A673 (cell line): ENCODE measurements at regions not wholly inside any gene's neighbourhood (a gene's known extent, or its start where the extent isn't known, plus 50 kb on each side); places are given as distances from the start of the nearest gene placed in this dataset.
"Not testable (repeated sequence)": the region's sequence is repeated elsewhere in the genome, so short reads cannot be mapped to it uniquely, and the experiment has no call there.

Experiments used
- BruUV-seq: library from RNA; stranded (reverse); fragments of 400-500 nt; replicated peaks from 2 replicates; lab custom pipeline; 2021; lab: Mats Ljungman, UMichigan
- CTCF ChIA-PET: fragments of 300-600 bp; sonication (Branson Sonifier 250); formaldehyde crosslinking; loops from one replicate; lab custom pipeline; 2022; ENCODE audit warnings: antibody characterized with exemption; lab: Charles Lee
- POLR2A ChIA-PET: fragments of 300-600 bp; sonication (Branson Sonifier 250); formaldehyde crosslinking; loops from one replicate; lab custom pipeline; 2022; ENCODE audit warnings: antibody characterized with exemption; ENCODE audit not compliant: low non-redundant PET; lab: Charles Lee
- DNase-seq: peaks from one replicate; pipeline ENCODE4 v3.0.0-alpha.2; 2015; ENCODE audit warnings: low spot score
- H3K27ac ChIP-seq: fragments of 200-600 bp; sonication (generic); 2 replicates; pipeline ENCODE4 v1.5.1; 2016; ENCODE audit warnings: mixed run types, low read depth, mild to moderate bottlenecking, mixed read lengths, antibody characterized with exemption, low read length; ENCODE audit not compliant: poor library complexity, severe bottlenecking
- H3K27me3 ChIP-seq: fragments of 200-600 bp; sonication (generic); replicated peaks from 2 replicates; pipeline ENCODE4 v1.6.1; 2017; ENCODE audit warnings: mixed run types, low read depth, mild to moderate bottlenecking, mixed read lengths, antibody characterized with exemption, low read length; ENCODE audit not compliant: insufficient read depth, poor library complexity
- H3K36me3 ChIP-seq: fragments of 200-600 bp; sonication (generic); 2 replicates; pipeline ENCODE4 v1.6.1; 2016; ENCODE audit warnings: mixed run types, mild to moderate bottlenecking, mixed read lengths, antibody characterized with exemption, low read length; ENCODE audit not compliant: insufficient read depth, poor library complexity, severe bottlenecking
- H3K4me1 ChIP-seq: fragments of 200-600 bp; sonication (generic); 2 replicates; pipeline ENCODE4 v1.6.1; 2017; ENCODE audit warnings: mixed run types, mild to moderate bottlenecking, mixed read lengths, antibody characterized with exemption, low read length; ENCODE audit not compliant: insufficient read depth, poor library complexity, severe bottlenecking
- H3K4me3 ChIP-seq: fragments of 200-600 bp; sonication (generic); 2 replicates; pipeline ENCODE4 v1.5.1; 2016; ENCODE audit warnings: low read depth, mixed run types, mild to moderate bottlenecking, mixed read lengths, low read length; ENCODE audit not compliant: poor library complexity, severe bottlenecking
- H3K9me3 ChIP-seq: fragments of 200-600 bp; sonication (generic); 2 replicates; pipeline ENCODE4 v1.6.1; 2016; ENCODE audit warnings: mixed run types, low read depth, mild to moderate bottlenecking, mixed read lengths, antibody characterized with exemption, low read length; ENCODE audit not compliant: poor library complexity, severe bottlenecking
- EZH2 ChIP-seq: fragments of 200-600 bp; sonication (generic); IDR thresholded peaks from 2 replicates; pipeline ENCODE4 v1.6.1; 2017; ENCODE audit warnings: borderline replicate concordance, low read depth, mild to moderate bottlenecking, mixed read lengths, antibody characterized with exemption, low read length; ENCODE audit not compliant: poor library complexity, severe bottlenecking
- intact Hi-C: fragments of 100-400 bp; cut with micrococcal nuclease; formaldehyde crosslinking; loops from one replicate; pipeline ENCODE4 v1.10.0; 2022; ENCODE audit not compliant: unreplicated experiment
- TF ChIP-seq, protein P1 (sequence below): fragments of 300-800, 200-600 bp; sonication (generic); conservative IDR thresholded peaks from 2 replicates; pipeline ENCODE4 v1.5.1; 2017; ENCODE audit warnings: low read depth, mild to moderate bottlenecking, antibody characterized with exemption, low read length, moderate library complexity, mixed read lengths

- Histone ChIP-seq H3K4me1 (no peaks in the 10 kb centered on the region), H3K4me3 (no peak overlapping the region), H3K9me3 (no peaks in the 10 kb centered on the region), H3K27me3 (no peaks in the 10 kb centered on the region), H3K27ac (no peak overlapping the region), H3K36me3 (no peaks in the 10 kb centered on the region)
- no TSS peak for BruUV-seq
- CTCF ChIA-PET, result no interaction called here
- TF ChIP-seq, protein P1, sequence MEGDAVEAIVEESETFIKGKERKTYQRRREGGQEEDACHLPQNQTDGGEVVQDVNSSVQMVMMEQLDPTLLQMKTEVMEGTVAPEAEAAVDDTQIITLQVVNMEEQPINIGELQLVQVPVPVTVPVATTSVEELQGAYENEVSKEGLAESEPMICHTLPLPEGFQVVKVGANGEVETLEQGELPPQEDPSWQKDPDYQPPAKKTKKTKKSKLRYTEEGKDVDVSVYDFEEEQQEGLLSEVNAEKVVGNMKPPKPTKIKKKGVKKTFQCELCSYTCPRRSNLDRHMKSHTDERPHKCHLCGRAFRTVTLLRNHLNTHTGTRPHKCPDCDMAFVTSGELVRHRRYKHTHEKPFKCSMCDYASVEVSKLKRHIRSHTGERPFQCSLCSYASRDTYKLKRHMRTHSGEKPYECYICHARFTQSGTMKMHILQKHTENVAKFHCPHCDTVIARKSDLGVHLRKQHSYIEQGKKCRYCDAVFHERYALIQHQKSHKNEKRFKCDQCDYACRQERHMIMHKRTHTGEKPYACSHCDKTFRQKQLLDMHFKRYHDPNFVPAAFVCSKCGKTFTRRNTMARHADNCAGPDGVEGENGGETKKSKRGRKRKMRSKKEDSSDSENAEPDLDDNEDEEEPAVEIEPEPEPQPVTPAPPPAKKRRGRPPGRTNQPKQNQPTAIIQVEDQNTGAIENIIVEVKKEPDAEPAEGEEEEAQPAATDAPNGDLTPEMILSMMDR, result no peak
- no peak for TF ChIP-seq EZH2
- no peak for DNase-seq
- POLR2A ChIA-PET, result no interaction called here
- intact Hi-C loops, result no loop called here
These were observed 66.3 kb upstream of the HOXC13 start for GRCh38 chr12:53872367-53872766.

DNA sequence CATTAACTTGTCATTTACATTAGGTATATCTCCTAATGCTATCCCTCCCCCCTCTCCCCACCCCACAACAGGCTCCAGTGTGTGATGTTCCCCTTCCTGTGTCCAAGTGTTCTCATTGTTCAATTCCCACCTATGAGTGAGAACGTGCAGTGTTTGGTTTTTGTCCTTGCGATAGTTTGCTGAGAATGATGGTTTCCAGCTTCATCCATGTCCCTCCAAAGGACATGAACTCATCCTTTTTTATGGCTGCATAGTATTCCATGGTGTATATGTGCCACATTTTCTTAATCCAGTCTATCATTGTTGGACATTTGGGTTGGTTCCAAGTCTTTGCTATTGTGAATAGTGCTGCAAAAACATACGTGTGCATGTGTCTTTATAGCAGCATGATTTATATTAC, 60.7 kb upstream of the HOXC13 start:
- H3K27ac ChIP-seq, DNase-seq, CTCF ChIA-PET, H3K36me3 ChIP-seq, intact Hi-C loops, H3K4me1 ChIP-seq, POLR2A ChIA-PET, H3K9me3 ChIP-seq, H3K4me3 ChIP-seq, BruUV-seq: not testable (repeated sequence)
- peaks cover 18% of the 10 kb centered on the region for H3K27me3 ChIP-seq

DNA sequence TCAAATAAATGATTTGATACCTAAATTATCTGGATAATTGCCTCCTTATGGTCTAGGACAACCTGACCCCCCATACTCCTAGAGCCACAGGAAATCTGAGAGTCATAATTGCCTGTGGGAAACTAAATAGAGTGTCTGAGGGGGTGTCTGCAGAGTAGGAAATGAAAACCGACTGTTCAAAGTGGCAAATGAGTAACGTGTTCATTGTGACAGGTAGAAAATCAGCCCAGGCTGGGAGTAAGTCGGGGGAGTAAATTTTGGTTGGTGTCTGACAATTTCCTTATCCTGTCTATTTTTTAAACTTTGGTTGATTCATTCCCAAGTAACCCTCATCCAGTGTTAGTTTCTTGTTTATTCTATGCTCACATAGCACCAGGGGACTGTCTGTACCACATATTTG, 51.6 kb upstream of the HOXC13 start:
- no peaks in the 10 kb centered on the region for H3K27me3 ChIP-seq
- DNase-seq, result no peak
- no TSS peak for BruUV-seq
- H3K27ac ChIP-seq, result no peak overlapping the region
- no peaks in the 10 kb centered on the region for H3K4me1 ChIP-seq
- no peak overlapping the region for H3K4me3 ChIP-seq
- CTCF ChIA-PET, result no interaction called here
- no peaks in the 10 kb centered on the region for H3K9me3 ChIP-seq
- TF ChIP-seq EZH2, result no peak
- TF ChIP-seq, protein P1, result no peak
- POLR2A ChIA-PET, result no interaction called here
- H3K36me3 ChIP-seq, result no peaks in the 10 kb centered on the region
- intact Hi-C loops, result no loop called here

DNA sequence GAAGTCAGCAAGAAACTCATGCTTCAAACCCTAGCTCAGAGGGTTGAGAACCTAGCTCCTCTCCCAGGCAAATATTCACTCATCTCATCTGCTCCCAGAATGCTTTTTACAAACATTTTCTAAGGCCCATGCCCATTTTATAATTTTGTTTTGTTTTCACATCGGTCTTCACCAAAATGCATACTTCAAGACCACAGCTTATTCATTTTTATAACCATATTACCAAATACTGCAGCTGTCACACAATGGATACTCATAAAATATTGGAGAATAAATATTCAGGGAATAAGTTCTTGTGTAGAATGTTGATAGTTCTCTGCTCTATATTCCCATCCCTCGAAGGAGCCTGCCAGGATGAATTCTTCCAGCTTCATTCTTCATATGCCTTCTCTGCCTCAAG, 50.8 kb upstream of the HOXC13 start:
- Histone ChIP-seq H3K36me3 (no peaks in the 10 kb centered on the region), H3K4me1 (no peaks in the 10 kb centered on the region), H3K4me3 (no peak overlapping the region), H3K27ac (no peak overlapping the region), H3K27me3 (no peaks in the 10 kb centered on the region), H3K9me3 (no peaks in the 10 kb centered on the region)
- POLR2A ChIA-PET, result no interaction called here
- DNase-seq, result no peak
- CTCF ChIA-PET, result no interaction called here
- no TSS peak for BruUV-seq
- TF ChIP-seq EZH2, result no peak
- TF ChIP-seq, protein P1, result no peak
- intact Hi-C loops, result no loop called here
